Fibroblast of lung (primary cell): ENCODE measurements at regions not wholly inside any gene's neighbourhood (a gene's known extent, or its start where the extent isn't known, plus 50 kb on each side); places are given as distances from the start of the nearest gene placed in this dataset.

Source experiments
- CTCF ChIP-seq, 2 donors: IDR thresholded peaks in 1 of 2; conservative IDR thresholded peaks in 1 of 2; 1 replicate in 1 of 2; 2 replicates in 1 of 2; pipeline ENCODE4 v1.5.1; 2011 to 2012; ENCODE audit warnings: low read length in 2 of 2, control low read depth in 1 of 2, inconsistent platforms in 1 of 2, low read depth in 1 of 2, mild to moderate bottlenecking in 1 of 2
- EZH2 ChIP-seq: IDR thresholded peaks from 2 replicates; pipeline ENCODE4 v1.5.1; 2012; ENCODE audit warnings: low read length, control low read depth, mild to moderate bottlenecking; ENCODE audit errors: missing control alignments

GRCh38 chr15:93519599-93519998 lies 430.6 kb upstream of the RGMA start:
- no peak for TF ChIP-seq CTCF (conservative IDR thresholded peaks at IDR 0.05 in 1 of 2, IDR thresholded peaks at IDR 0.05 in 1 of 2; ENCODE audit: low read depth in 1 of 2, low read length in 2 of 2)
- no peak for TF ChIP-seq EZH2
